Ramos (cell line): ENCODE measurements at regions not wholly inside any gene's neighbourhood (a gene's known extent, or its start where the extent isn't known, plus 50 kb on each side); places are given as distances from the start of the nearest gene placed in this dataset.
"Not testable (repeated sequence)": the region's sequence is repeated elsewhere in the genome, so short reads cannot be mapped to it uniquely, and the experiment has no call there.

Experiments used
- in situ Hi-C: fragments of 300-500 bp; cut with MboI; formaldehyde crosslinking; loops from one replicate; pipeline ENCODE4 v1.14.3; 2022; ENCODE audit warnings: low sequenced_read_pairs; ENCODE audit not compliant: unreplicated experiment

DNA sequence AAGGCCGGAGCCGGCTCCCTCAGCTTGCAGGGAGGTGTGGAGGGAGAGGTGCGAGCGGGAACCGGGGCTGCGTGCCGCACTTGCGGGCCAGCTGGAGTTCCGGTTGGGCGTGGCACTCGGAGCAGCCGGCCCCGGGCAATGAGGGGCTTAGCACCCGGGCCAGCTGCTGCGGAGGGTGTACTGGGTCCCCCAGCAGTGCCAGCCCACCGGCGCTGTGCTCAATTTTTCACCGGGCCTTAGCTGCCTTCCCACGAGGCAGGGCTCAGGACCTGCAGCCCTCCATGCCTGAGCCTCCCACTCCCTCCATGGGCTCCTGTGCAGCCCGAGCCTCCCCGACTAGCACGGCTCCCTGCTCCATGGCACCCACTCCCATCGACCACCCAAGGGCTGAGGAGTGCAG is 62.2 kb upstream of the ANKRD55 start:
- in situ Hi-C loops: not testable (repeated sequence)

DNA sequence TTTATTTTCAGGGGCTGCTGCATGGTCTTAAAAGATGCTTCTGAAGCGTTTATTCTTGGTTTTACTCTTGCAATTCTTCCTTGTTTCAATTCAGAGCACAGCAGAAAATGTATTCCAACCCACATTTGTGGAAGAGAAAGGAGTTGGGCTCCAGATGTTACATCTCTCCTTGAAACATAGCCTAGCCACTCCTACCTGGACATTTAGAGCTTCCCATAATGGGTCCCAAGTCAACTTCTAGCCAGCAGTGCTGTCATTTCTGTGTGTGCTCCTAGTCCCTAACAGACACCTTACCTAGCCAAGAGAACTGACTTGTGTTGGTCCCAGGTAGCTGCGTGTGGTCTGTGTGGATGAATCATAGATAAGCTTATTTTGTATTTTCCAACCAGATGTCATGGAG is 61.2 kb upstream of the ANKRD55 start:
- in situ Hi-C loops: no loop called here

DNA sequence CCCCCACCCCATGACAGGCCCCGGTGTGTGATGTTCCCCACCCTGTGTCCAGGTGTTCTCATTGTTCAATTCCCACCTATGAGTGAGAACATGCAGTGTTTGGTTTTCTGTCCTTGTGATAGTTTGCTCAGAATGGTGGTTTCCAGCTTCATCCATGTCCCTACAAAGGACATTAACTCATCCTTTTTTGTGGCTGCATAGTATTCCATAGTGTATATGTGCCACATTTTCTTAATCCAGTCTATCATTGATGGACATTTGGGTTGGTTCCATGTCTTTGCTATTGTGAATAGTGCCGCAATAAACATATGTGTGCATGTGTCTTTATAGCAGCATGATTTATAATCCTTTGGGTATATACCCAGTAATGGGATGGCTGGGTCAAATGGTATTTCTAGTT is 59.7 kb upstream of the ANKRD55 start:
- in situ Hi-C loops: not testable (repeated sequence)

DNA sequence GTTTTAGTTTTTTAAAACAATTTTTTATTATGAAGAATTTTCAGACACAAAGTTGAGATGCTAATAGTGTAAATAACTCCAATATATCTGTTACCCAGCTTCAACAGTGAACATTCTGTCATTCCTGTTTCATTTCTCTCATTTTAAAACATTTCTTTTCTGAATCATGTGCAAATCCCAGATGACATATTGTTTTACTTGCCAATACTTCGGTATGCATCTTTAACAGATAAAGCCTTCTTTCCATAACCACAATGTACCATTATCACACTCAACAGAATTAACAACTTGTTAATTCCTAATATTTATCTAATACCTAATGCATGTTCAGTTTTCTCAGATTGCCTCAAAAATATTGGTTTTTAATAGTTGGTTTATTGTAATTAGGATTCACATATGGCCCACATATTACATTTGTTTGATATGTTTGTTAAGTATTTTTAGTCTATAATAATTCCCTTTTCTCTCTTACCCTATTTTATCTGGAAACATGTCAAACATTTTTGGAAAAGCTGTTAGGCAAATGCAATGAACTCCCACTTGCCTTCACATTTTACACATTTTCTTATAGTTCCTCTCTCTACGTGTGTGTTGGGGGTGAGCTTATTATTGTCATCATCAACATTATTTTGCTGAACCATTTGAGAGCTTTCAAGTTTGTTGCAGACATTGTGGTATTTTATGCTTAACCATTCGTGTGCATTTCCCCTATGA is 58.7 kb upstream of the ANKRD55 start:
- in situ Hi-C loops: no loop called here

DNA sequence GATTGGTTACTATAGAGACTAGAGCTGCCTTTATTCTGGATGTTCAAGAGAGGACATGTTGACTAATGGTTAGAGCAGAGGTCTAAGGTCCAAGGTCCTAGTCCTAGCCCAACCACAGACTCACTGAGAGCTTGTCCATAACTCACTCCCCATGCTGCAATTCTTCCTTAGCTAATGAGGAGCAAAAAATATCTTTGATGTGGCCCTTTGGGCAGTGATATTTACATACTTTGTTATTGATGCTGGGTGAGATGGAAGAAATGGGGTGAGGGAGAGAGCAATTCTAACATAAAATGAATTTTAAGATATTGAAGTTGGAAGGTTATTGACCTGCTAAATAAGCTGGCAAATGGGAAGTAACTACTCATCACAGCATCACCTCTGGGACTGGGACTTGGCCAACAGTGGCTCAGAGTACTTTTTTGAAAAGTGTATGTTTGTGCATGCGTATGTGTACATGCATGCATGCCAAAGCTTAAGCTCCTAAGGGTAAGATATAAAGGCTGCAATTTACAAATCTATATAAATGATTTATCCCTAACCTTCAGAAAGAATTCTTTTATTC is 58.0 kb upstream of the ANKRD55 start:
- in situ Hi-C loops: no loop called here

DNA sequence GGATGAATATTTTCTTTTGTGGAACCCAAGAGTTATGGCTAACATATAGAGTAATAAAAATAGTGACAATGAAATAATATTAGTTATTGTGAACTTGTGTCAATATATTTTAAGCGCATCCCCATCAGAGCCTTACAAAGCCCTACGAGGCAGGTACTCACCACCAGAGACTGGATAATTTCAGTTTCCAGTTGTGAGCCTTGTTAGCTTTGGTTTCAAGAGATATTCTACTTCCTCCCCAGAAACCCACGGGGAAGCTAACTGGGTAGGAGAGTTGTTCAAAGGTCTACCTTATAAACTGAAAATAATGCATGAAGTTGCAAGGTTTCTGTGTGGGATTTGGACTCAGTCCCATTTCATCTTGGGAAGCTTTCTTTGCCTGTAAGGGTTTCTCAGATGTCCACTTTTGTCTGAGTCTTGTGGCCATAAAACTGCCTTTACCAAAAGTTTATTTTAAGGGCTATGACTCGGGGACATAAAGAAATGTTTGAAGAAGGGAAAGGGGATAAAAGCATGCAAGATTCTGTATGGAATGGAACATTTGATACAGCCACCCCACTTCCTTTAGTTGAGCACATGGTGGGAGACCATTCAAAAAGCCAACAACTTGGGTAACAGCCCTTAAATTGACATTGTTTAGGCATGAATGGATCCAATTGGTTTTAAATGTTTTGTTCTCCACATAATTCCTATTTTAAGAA is 57.4 kb upstream of the ANKRD55 start:
- in situ Hi-C loops: no loop called here

DNA sequence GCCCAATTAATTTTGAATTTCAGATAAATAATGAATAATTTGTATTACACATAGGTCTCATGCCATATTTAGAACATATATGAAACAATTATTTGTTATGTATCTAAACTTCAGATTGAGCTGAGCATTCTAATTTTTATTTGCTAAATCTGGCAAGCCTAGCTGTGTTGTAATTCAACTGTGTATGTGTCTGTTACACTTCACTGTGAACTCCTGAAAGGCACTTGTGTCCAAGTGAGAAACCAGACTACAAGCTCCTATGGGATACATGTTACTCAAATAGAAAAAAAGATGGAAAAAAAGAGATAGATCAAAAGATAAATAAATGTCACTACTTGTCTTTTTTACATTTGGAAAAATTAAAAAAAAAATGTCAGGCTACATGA is 56.5 kb upstream of the ANKRD55 start:
- in situ Hi-C loops: no loop called here

DNA sequence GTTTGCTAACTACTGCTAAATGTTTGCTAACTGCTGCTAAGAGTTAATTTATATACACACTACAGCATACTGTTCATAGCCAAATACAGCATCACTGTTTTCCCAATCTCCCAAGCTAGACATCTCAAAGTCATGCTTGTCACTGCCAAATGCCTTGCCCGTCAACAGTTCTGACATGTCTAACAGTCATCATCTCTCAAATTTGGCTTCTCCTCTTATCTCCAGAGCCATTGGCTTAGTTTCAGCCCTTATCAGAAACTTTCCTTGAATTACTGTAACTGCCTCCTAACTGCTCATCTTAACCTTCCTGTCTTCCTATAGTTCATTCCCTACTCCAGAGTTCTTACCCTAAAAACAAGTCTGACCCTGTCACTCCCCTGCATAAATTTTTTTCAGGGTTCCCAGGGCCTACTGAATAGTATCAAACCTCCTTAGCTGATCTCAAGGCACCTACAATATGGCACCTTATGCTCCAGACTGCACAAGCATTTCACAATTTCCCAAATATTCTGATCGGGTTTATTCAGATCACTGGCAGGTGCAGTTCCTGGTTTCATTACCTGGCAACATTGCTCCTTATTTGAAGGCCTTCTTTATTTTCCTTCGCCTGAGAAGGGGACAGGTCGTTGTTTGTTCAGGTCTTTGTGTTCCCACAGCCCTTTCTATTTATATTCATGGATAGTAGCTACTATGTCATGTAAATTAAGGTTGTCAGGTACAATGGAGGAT is 55.9 kb upstream of the ANKRD55 start:
- in situ Hi-C loops: no loop called here

DNA sequence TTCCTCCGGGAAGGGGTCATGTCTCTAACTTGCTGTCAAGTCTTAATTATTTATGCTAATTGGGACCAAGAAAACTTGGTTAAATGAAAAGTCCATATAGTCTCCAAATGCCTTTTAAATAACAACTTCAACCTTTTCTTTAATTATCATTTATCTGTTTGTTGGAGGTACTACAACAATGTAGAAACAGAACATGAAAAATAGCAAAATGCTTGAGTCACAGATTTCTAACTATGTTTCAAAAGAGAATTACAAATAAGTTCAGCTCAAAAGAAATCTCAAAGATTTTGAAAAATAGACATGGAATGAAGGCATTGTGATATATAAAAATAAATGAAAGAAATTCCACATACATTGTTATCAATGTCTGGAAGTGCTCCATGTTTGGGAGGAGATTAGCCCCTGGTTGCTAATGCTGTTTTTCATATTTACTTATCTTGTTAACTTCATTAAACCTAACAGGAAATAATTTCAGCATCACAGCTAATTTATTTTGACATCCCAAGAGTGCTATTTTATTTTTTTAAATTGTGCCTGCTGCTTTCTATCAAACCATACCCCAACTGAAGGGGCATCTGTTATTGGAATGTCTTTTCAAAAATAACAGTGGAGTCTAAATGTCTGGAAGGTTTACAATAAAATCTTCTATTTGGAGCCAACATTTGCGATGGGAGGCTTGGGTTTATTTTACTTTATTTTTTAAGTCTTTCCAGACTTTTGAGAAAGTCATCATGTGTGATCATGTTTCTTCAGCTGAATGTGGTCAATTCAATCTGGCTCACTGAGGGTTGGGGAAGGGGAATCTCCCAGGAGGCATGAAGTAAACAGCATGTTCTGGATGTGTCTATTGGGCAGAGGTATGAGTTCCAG is 53.1 kb upstream of the ANKRD55 start:
- in situ Hi-C loops: no loop called here

DNA sequence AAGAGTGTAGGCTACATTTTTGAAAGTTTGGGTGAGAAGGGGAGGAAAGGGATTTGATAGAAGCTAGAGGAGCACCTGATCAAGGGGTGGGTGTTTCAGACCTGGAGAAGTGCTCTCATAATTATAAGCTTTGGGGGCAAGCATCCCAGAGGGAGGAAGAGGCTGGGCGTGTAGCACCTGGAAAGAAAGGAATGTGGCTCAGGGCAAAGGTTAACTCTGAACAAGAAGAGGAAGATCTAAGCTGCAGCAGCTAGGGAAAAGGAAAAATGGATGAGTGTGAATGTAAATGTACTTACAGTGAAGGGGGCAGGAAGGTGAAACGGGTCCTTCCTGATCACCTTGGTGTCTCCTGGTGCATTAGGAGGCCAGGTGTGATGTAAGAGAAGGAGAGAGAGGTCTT is 49.8 kb upstream of the ANKRD55 start:
- in situ Hi-C loops: loop anchor here (5.0 kb wide), 1 partner anchor 554 kb away; no protein-coding TSS in a partner anchor
